Lower leg skin (tissue), 3 donors: ENCODE measurements at regions not wholly inside any gene's neighbourhood (a gene's known extent, or its start where the extent isn't known, plus 50 kb on each side); places are given as distances from the start of the nearest gene placed in this dataset.

ENCODE experiments used
- CTCF ChIP-seq, 3 donors: fragments of 450-650 bp; IDR thresholded peaks; one replicate each; pipeline ENCODE4 v1.5.1; 2016; ENCODE audit warnings: antibody characterized with exemption in 3 of 3, mild to moderate bottlenecking in 3 of 3, moderate library complexity in 2 of 3
- POLR2A ChIP-seq, 2 donors: fragments of 450-650 bp; IDR thresholded peaks; one replicate each; pipeline ENCODE4 v1.6.1; 2016 to 2017; ENCODE audit warnings: antibody characterized with exemption in 2 of 2, mild to moderate bottlenecking in 1 of 2, moderate library complexity in 1 of 2

- TF ChIP-seq CTCF (IDR thresholded peaks at IDR 0.05) (no peak), POLR2A (IDR thresholded peaks at IDR 0.05) (no peak)
These were observed 71.8 kb upstream of the LTA4H start for GRCh38 chr12:96107236-96107635.
